ENCODE measurements at regions not wholly inside any gene's neighbourhood (a gene's known extent, or its start where the extent isn't known, plus 50 kb on each side); places are given as distances from the start of the nearest gene placed in this dataset.
A peak's percentile ranks its signal among the peaks of the same experiment; 100 is the strongest.
"Not testable (repeated sequence)": the region's sequence is repeated elsewhere in the genome, so short reads cannot be mapped to it uniquely, and the experiment has no call there.

GRCh38 chr11:79503028-79503427 is 62.2 kb upstream of the TENM4 start:
- H3K4me1 Mint-ChIP-seq (ENCODE audit: low read depth) = no peaks in the 10 kb centered on the region

GRCh38 chr11:79501707-79502106 is 60.9 kb upstream of the TENM4 start:
- Mint-ChIP-seq H3K36me3 (ENCODE audit: low read depth) (no peaks in the 10 kb centered on the region), H3K9me3 (peaks cover 4% of the 10 kb centered on the region), H3K4me3 (no peak overlapping the region), H3K27ac (no peak overlapping the region), H3K27me3 (peaks cover 2% of the 10 kb centered on the region), H3K4me1 (ENCODE audit: low read depth) (no peaks in the 10 kb centered on the region)
- POLR2A ChIA-PET = interaction anchor here (1.0 kb wide), 1 partner anchor 40 kb away, joined by 3 read pairs; no protein-coding TSS in a partner anchor
- no peak for TF ChIP-seq CTCF (IDR thresholded peaks at IDR 0.05)
- DNase-seq = no peak
- intact Hi-C loops (cut with micrococcal nuclease) = no loop called here
- CTCF ChIA-PET = no interaction called here
- no peak for ATAC-seq

More at GRCh38 chr11:79503028-79503427, 62.2 kb upstream of the TENM4 start:
- intact Hi-C loops (cut with micrococcal nuclease) = no loop called here
- ATAC-seq = no peak
- CTCF ChIA-PET = interaction anchor here (1.0 kb wide), 1 partner anchor 9 kb away, joined by 3 read pairs; no protein-coding TSS in a partner anchor
- Mint-ChIP-seq H3K9me3 (peaks cover 4% of the 10 kb centered on the region), H3K36me3 (ENCODE audit: low read depth) (no peaks in the 10 kb centered on the region), H3K27me3 (peaks cover 10% of the 10 kb centered on the region), H3K27ac (no peak overlapping the region), H3K4me3 (no peak overlapping the region)
- no peak for TF ChIP-seq CTCF (IDR thresholded peaks at IDR 0.05)
- POLR2A ChIA-PET = no interaction called here
- no peak for DNase-seq

DNA sequence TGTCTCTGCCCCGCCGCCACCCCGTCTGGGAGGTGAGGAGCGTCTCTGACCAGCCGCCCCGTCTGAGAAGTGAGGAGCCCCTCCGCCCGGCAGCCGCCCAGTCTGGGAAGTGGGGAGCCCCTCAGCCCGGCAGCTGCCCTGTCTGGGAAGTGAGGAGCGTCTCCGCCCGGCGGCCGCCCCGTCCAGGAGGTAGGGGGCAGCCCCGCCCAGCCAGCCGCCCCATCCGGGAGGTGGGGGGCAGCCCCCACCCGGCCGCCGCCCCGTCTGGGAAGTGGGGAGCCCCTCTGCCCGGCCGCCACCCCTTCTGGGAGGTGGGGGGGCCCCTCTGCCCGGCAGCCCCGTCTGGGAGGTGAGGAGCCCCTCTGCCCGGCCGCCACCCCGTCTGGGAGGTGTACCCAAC is 59.1 kb upstream of the TENM4 start:
- CTCF ChIA-PET; DNase-seq; H3K27ac Mint-ChIP-seq; intact Hi-C loops (cut with micrococcal nuclease); H3K36me3 Mint-ChIP-seq (ENCODE audit: low read depth); ATAC-seq; H3K4me1 Mint-ChIP-seq (ENCODE audit: low read depth); POLR2A ChIA-PET; H3K27me3 Mint-ChIP-seq; H3K9me3 Mint-ChIP-seq; H3K4me3 Mint-ChIP-seq: not testable (repeated sequence)

GRCh38 chr11:79498667-79499066 is 57.8 kb upstream of the TENM4 start:
- ChIA-PET POLR2A (no interaction called here), CTCF (no interaction called here)
- Mint-ChIP-seq H3K9me3 (peaks cover 4% of the 10 kb centered on the region), H3K4me3 (no peak overlapping the region), H3K27ac (no peak overlapping the region), H3K4me1 (ENCODE audit: low read depth) (no peaks in the 10 kb centered on the region), H3K27me3 (peaks cover 1% of the 10 kb centered on the region), H3K36me3 (ENCODE audit: low read depth) (no peaks in the 10 kb centered on the region)
- ATAC-seq (no peak), DNase-seq (no peak)
- intact Hi-C loops (cut with micrococcal nuclease) = no loop called here
- no peak for TF ChIP-seq CTCF (IDR thresholded peaks at IDR 0.05)

- Mint-ChIP-seq H3K27ac (no peak overlapping the region), H3K4me3 (no peak overlapping the region), H3K27me3 (peaks cover 1% of the 10 kb centered on the region), H3K9me3 (peaks cover 3% of the 10 kb centered on the region), H3K4me1 (ENCODE audit: low read depth) (no peaks in the 10 kb centered on the region), H3K36me3 (ENCODE audit: low read depth) (no peaks in the 10 kb centered on the region)
- peak; percentile 45 for ATAC-seq
- intact Hi-C loops (cut with micrococcal nuclease) = no loop called here
- DNase-seq = peak; percentile 64
- peak; percentile 53 for TF ChIP-seq CTCF (IDR thresholded peaks at IDR 0.05)
- ChIA-PET CTCF (interaction anchor here (0.9 to 2.7 kb wide), 4 partner anchors 10 to 848 kb away, joined by 3 to 9 read pairs (median 4); no protein-coding TSS in a partner anchor), POLR2A (no interaction called here)
These were observed 52.8 kb upstream of the TENM4 start for GRCh38 chr11:79493555-79494171.
